HCT116 (cell line): ENCODE measurements at regions not wholly inside any gene's neighbourhood (a gene's known extent, or its start where the extent isn't known, plus 50 kb on each side); places are given as distances from the start of the nearest gene placed in this dataset.

Experiments
- ATAC-seq: fragments of 200-7000 bp; cut with Tn5 transposase; 2 replicates; pipeline ENCODE4 v1.9.1; 2020; ENCODE audit warnings: mild to moderate bottlenecking, moderate library complexity
- BruUV-seq: library from RNA; stranded (reverse); fragments of 400-500 nt; replicated peaks from 2 replicates; lab custom pipeline; 2021; lab: Mats Ljungman, UMichigan
- CTCF ChIA-PET: fragments of 300-600 bp; sonication (Branson Sonifier 250); formaldehyde crosslinking; loops from one replicate; lab custom pipeline; 2021; ENCODE audit warnings: antibody characterized with exemption; lab: Charles Lee
- POLR2A ChIA-PET: fragments of 300-600, 350-600 bp; sonication (Branson Sonifier 250); formaldehyde crosslinking; loops from one replicate; lab custom pipeline; 2021; ENCODE audit warnings: antibody characterized with exemption; lab: Charles Lee
- RAD21 ChIA-PET, 2 experiments: fragments of 300-600 bp; sonication (Branson Sonifier 250); formaldehyde crosslinking; loops; one replicate each; lab custom pipeline; 2023; ENCODE audit warnings: low total read pairs in 2 of 2; ENCODE audit not compliant: uncharacterized antibody in 2 of 2, unreplicated experiment in 2 of 2, low non-redundant PET in 1 of 2; lab: Charles Lee
- DNase-seq: peaks from one replicate; pipeline ENCODE4 v3.0.0-alpha.2; 2010; ENCODE audit warnings: low read depth, low spot score
- H2AFZ ChIP-seq: fragments of 200-600 bp; shearing (Covaris generic), sonication (generic); 2 replicates; pipeline ENCODE4 v1.6.1; 2017; ENCODE audit warnings: low read depth, mixed run types, mixed read lengths, antibody characterized with exemption, low read length; ENCODE audit not compliant: poor library complexity, severe bottlenecking
- H3K27ac ChIP-seq: 2 replicates; pipeline ENCODE4 v1.5.1; 2012; ENCODE audit warnings: low read depth, low read length
- H3K27me3 ChIP-seq: fragments of 200-600 bp; sonication (generic); 2 replicates; pipeline ENCODE4 v1.6.1; 2016; ENCODE audit warnings: mixed run types, low read length, mixed read lengths; ENCODE audit not compliant: insufficient read depth
- H3K36me3 ChIP-seq, 2 experiments: fragments of 200-500 bp in 1 of 2; fragments of 200-600 bp in 1 of 2; sonication (Bioruptor generic) in 1 of 2; sonication (generic) in 1 of 2; 2 replicates each; pipeline versions ENCODE4 v1.5.1 to v1.6.1; 2014 to 2016; ENCODE audit warnings: low read length in 2 of 2, inconsistent platforms in 1 of 2, mixed read lengths in 1 of 2, mixed run types in 1 of 2; ENCODE audit not compliant: insufficient read depth in 2 of 2, control insufficient read depth in 1 of 2
- H3K4me1 ChIP-seq, 2 experiments: fragments of 200-600 bp in 1 of 2; sonication (generic) in 1 of 2; 2 replicates each; pipeline versions ENCODE4 v1.5.1 to v1.6.1; 2012 to 2017; ENCODE audit warnings: low read length in 2 of 2, inconsistent platforms in 1 of 2, mild to moderate bottlenecking in 1 of 2, mixed read lengths in 1 of 2, mixed run types in 1 of 2, moderate library complexity in 1 of 2; ENCODE audit not compliant: insufficient read depth in 2 of 2, control insufficient read depth in 1 of 2
- H3K4me2 ChIP-seq: fragments of 200-600 bp; sonication (generic); 2 replicates; pipeline ENCODE4 v1.6.1; 2017; ENCODE audit warnings: mixed run types, low read length, mixed read lengths
- H3K4me3 ChIP-seq, 2 experiments: fragments of 200-600 bp in 1 of 2; sonication (generic) in 1 of 2; replicated peaks in 1 of 2; 2 replicates each; pipeline ENCODE4 v1.5.1; 2011 to 2016; ENCODE audit warnings: low read length in 2 of 2, control low read depth in 1 of 2, low read depth in 1 of 2, mild to moderate bottlenecking in 1 of 2, mixed read lengths in 1 of 2, mixed run types in 1 of 2
- H3K79me2 ChIP-seq: fragments of 200-600 bp; sonication (generic); 2 replicates; pipeline ENCODE4 v1.6.1; 2017; ENCODE audit warnings: mild to moderate bottlenecking, mixed run types, low read length, moderate library complexity, mixed read lengths; ENCODE audit not compliant: insufficient read depth
- H3K9ac ChIP-seq: fragments of 200-600 bp; sonication (generic); 2 replicates; pipeline ENCODE4 v1.6.1; 2016; ENCODE audit warnings: low read length, mixed read lengths
- H3K9me2 ChIP-seq: fragments of 200-600 bp; sonication (generic), shearing (Covaris generic); 2 replicates; pipeline ENCODE4 v1.6.1; 2017; ENCODE audit warnings: mixed run types, mild to moderate bottlenecking, moderate library complexity; ENCODE audit not compliant: insufficient read depth
- H3K9me3 ChIP-seq, 2 experiments: fragments of 200-500 bp in 1 of 2; fragments of 200-600 bp in 1 of 2; sonication (Bioruptor generic) in 1 of 2; sonication (generic) in 1 of 2; 2 replicates each; pipeline ENCODE4 v1.6.1; 2014 to 2017; ENCODE audit warnings: low read length in 2 of 2, mixed read lengths in 2 of 2, inconsistent platforms in 1 of 2, low read depth in 1 of 2, mild to moderate bottlenecking in 1 of 2, mixed run types in 1 of 2, moderate library complexity in 1 of 2; ENCODE audit not compliant: control insufficient read depth in 1 of 2, insufficient read depth in 1 of 2
- H4K20me1 ChIP-seq: fragments of 200-600 bp; sonication (generic), shearing (Covaris generic); 2 replicates; pipeline ENCODE4 v1.6.1; 2017; ENCODE audit warnings: mixed run types, mild to moderate bottlenecking, moderate library complexity; ENCODE audit not compliant: insufficient read depth
- CEBPB ChIP-seq: IDR thresholded peaks from 2 replicates; pipeline ENCODE4 v1.6.1; 2012; ENCODE audit warnings: low read depth
- CTCF ChIP-seq, 3 experiments: fragments of 200-600 bp in 1 of 3; sonication (generic) in 1 of 3; IDR thresholded peaks in 2 of 3; conservative IDR thresholded peaks in 1 of 3; 2 replicates each; pipeline ENCODE4 v1.5.1; 2012 to 2017; ENCODE audit warnings: low read depth in 2 of 3, low read length in 2 of 3, antibody characterized with exemption in 1 of 3, borderline replicate concordance in 1 of 3, control low read depth in 1 of 3, mild to moderate bottlenecking in 1 of 3, mixed read lengths in 1 of 3, mixed run types in 1 of 3, moderate library complexity in 1 of 3; ENCODE audit not compliant: insufficient read depth in 1 of 3
- ELF1 ChIP-seq: IDR thresholded peaks from 2 replicates; pipeline ENCODE4 v1.6.1; 2012; ENCODE audit warnings: low read depth, borderline replicate concordance
- EZH2phosphoT487 ChIP-seq: fragments of 200-600 bp; IDR thresholded peaks from 2 replicates; pipeline ENCODE4 v1.6.1; 2018; ENCODE audit warnings: antibody characterized with exemption, borderline replicate concordance
- JUND ChIP-seq: IDR thresholded peaks from 2 replicates; pipeline ENCODE4 v1.6.1; 2012
- MAX ChIP-seq: IDR thresholded peaks from 2 replicates; pipeline ENCODE4 v1.6.1; 2012
- POLR2AphosphoS5 ChIP-seq: IDR thresholded peaks from 2 replicates; pipeline ENCODE4 v1.6.1; 2011; ENCODE audit warnings: mild to moderate bottlenecking, low read depth, low read length, moderate library complexity
- SP1 ChIP-seq: IDR thresholded peaks from 2 replicates; pipeline ENCODE4 v1.6.1; 2012; ENCODE audit warnings: low read depth
- SRF ChIP-seq: IDR thresholded peaks from 2 replicates; pipeline ENCODE4 v1.6.1; 2012; ENCODE audit warnings: low read depth
- TCF7L2 ChIP-seq: IDR thresholded peaks from 2 replicates; pipeline ENCODE4 v1.7.0; 2011; ENCODE audit warnings: borderline replicate concordance, inconsistent platforms; ENCODE audit not compliant: insufficient read depth, insufficient read length; ENCODE audit errors: extremely low read depth
- YY1 ChIP-seq: IDR thresholded peaks from 2 replicates; pipeline ENCODE4 v1.6.1; 2011; ENCODE audit warnings: low read length, low read depth, moderate library complexity, mild to moderate bottlenecking; ENCODE audit not compliant: insufficient replicate concordance; ENCODE audit errors: extremely low read depth
- ZBTB33 ChIP-seq: IDR thresholded peaks from 2 replicates; pipeline ENCODE4 v1.6.1; 2011; ENCODE audit warnings: mild to moderate bottlenecking, low read length, moderate library complexity; ENCODE audit not compliant: insufficient replicate concordance; ENCODE audit errors: extremely low read depth
- ZFX ChIP-seq: fragments of 450-650 bp; IDR thresholded peaks from 2 replicates; pipeline ENCODE4 v1.6.1; 2017
- intact Hi-C: fragments of 100-400 bp; cut with micrococcal nuclease; formaldehyde crosslinking; loops from 2 replicates; pipeline ENCODE4 v1.10.0; 2022

- Histone ChIP-seq H3K9me3 (no peaks in the 10 kb centered on the region), H3K4me1 (no peaks in the 10 kb centered on the region), H3K4me2 (no peak overlapping the region), H3K27me3 (peaks cover 6% of the 10 kb centered on the region; the same call in 1 of the 2 replicates), H3K36me3 (no peaks in the 10 kb centered on the region), H4K20me1 (no peaks in the 10 kb centered on the region), H3K4me3 (no peak overlapping the region), H3K9ac (no peak overlapping the region), H3K27ac (no peak overlapping the region), H3K9me2 (no peaks in the 10 kb centered on the region), H2AFZ (no peak overlapping the region), H3K79me2 (no peaks in the 10 kb centered on the region)
- POLR2A ChIA-PET, result no interaction called here
- no peak for TF ChIP-seq SRF
- TF ChIP-seq CTCF (IDR thresholded peaks at IDR 0.05 in 2 of 3, conservative IDR thresholded peaks at IDR 0.05 in 1 of 3; ENCODE audit: borderline replicate concordance in 1 of 3, insufficient read depth in 1 of 3, low read depth in 2 of 3, low read length in 2 of 3), result no peak
- TF ChIP-seq SP1, result no peak
- TF ChIP-seq MAX, result no peak
- TF ChIP-seq JUND, result no peak
- no peak for TF ChIP-seq TCF7L2
- no peak for TF ChIP-seq ELF1
- no peak for TF ChIP-seq YY1
- TF ChIP-seq ZFX, result no peak
- no peak for TF ChIP-seq CEBPB
- TF ChIP-seq ZBTB33, result no peak
- TF ChIP-seq EZH2phosphoT487, result no peak
- no peak for TF ChIP-seq POLR2AphosphoS5
- RAD21 ChIA-PET, result no interaction called here
- intact Hi-C loops, result no loop called here
- BruUV-seq, result no TSS peak
- ATAC-seq, result no peak
- no peak for DNase-seq
- CTCF ChIA-PET, result no interaction called here
Observed at GRCh38 chr5:145221416-145221815, 613.7 kb downstream of the PRELID2 start.
